Lower lobe of right lung (tissue), 2 donors: ENCODE measurements at regions not wholly inside any gene's neighbourhood (a gene's known extent, or its start where the extent isn't known, plus 50 kb on each side); places are given as distances from the start of the nearest gene placed in this dataset.

Source experiments
- ATAC-seq, 2 donors: fragments of 200-7000 bp; cut with Tn5 transposase; one replicate each; pipeline ENCODE4 v1.9.1; 2020 to 2022; ENCODE audit warnings: mild to moderate bottlenecking in 2 of 2, moderate library complexity in 2 of 2
- DNase-seq: peaks from one replicate; pipeline ENCODE4 v3.0.0-alpha.2; 2020
- H3K27ac ChIP-seq: fragments of 200-600 bp; one replicate; pipeline ENCODE4 v1.8.0; 2022
- H3K27me3 ChIP-seq: fragments of 200-600 bp; one replicate; pipeline ENCODE4 v1.8.0; 2022; ENCODE audit warnings: low read depth
- H3K36me3 ChIP-seq: fragments of 200-600 bp; one replicate; pipeline ENCODE4 v1.8.0; 2022; ENCODE audit warnings: mild to moderate bottlenecking
- H3K4me1 ChIP-seq: fragments of 200-600 bp; one replicate; pipeline ENCODE4 v1.8.0; 2022
- H3K4me3 ChIP-seq: fragments of 200-600 bp; one replicate; pipeline ENCODE4 v1.8.0; 2022; ENCODE audit warnings: mild to moderate bottlenecking
- H3K9me3 ChIP-seq: fragments of 200-600 bp; one replicate; pipeline ENCODE4 v1.8.0; 2022
- CTCF ChIP-seq: fragments of 200-600 bp; IDR thresholded peaks from one replicate; pipeline ENCODE4 v1.8.0; 2022; ENCODE audit warnings: antibody characterized with exemption, mild to moderate bottlenecking
- intact Hi-C: fragments of 100-400 bp; cut with DNase I; formaldehyde crosslinking; loops from one replicate; pipeline ENCODE4 v1.11.0; 2022
- donor health status: DM: no; HTN: yes; CAD: no; lungs with severe emphysema.

- Histone ChIP-seq H3K27me3 (no peaks in the 10 kb centered on the region), H3K9me3 (no peaks in the 10 kb centered on the region), H3K4me3 (no peak overlapping the region), H3K27ac (no peak overlapping the region), H3K36me3 (no peaks in the 10 kb centered on the region), H3K4me1 (no peaks in the 10 kb centered on the region)
- DNase-seq (no peak), ATAC-seq (no peak)
- no peak for TF ChIP-seq CTCF
- intact Hi-C loops, result no loop called here
Observed at GRCh38 chr5:128695791-128696530, 157.9 kb upstream of the FBN2 start.

- no peaks in the 10 kb centered on the region for H3K36me3 ChIP-seq
- H3K9me3 ChIP-seq, result no peaks in the 10 kb centered on the region
- H3K4me3 ChIP-seq, result no peak overlapping the region
- DNase-seq (no peak), ATAC-seq (no peak)
- H3K27me3 ChIP-seq, result no peaks in the 10 kb centered on the region
- intact Hi-C loops, result no loop called here
- no peaks in the 10 kb centered on the region for H3K4me1 ChIP-seq
- no peak overlapping the region for H3K27ac ChIP-seq
- TF ChIP-seq CTCF, result no peak
Observed at GRCh38 chr5:128701301-128701700, 163.3 kb upstream of the FBN2 start.

DNA sequence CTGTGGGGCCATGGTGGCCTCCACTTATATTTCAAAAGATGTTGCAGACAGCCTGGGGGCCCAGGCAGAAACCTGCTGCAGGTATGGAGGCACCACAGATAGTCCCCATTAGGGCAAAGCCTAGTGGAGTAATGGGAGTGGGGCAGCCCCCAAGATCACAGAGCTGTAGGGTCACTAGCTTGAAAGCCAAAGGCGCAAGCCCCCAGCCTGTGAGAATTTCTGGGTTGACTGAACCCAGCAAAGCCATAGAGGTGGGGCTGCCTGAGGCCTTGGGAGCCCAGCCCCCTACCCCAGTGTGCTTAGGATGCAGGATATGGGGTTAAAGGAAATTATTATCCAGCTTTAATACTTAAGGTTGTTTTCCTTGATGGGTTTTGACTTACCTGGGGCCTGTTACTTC is 165.3 kb upstream of the FBN2 start:
- H3K36me3 ChIP-seq, result no peaks in the 10 kb centered on the region
- no peak overlapping the region for H3K4me3 ChIP-seq
- TF ChIP-seq CTCF, result no peak
- no peaks in the 10 kb centered on the region for H3K27me3 ChIP-seq
- H3K4me1 ChIP-seq, result no peaks in the 10 kb centered on the region
- ATAC-seq (no peak), DNase-seq (no peak)
- intact Hi-C loops, result no loop called here
- H3K27ac ChIP-seq, result no peak overlapping the region
- no peaks in the 10 kb centered on the region for H3K9me3 ChIP-seq

DNA sequence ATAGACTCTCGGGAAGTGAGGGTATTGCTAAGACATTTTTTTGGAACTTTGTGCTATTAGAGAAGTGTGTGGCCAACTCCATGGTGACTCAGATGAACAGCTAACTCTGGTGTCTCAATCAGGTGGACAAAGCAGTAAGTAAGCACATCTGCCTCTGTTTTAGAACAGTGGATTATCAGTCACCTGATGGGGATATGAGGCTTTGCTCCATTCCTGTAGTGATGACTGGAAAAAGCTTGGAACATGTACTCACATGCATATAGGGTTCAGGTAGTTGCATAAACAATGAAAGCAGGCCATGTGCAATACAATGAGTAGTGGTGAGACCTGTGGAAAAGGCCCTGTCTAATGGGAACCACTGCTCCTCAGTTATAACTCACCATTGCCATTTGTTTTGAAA is 168.2 kb upstream of the FBN2 start:
- ATAC-seq (no peak), DNase-seq (no peak)
- no peak overlapping the region for H3K27ac ChIP-seq
- no peaks in the 10 kb centered on the region for H3K4me1 ChIP-seq
- no peak for TF ChIP-seq CTCF
- H3K9me3 ChIP-seq, result no peaks in the 10 kb centered on the region
- H3K36me3 ChIP-seq, result no peaks in the 10 kb centered on the region
- intact Hi-C loops, result no loop called here
- H3K4me3 ChIP-seq, result no peak overlapping the region
- no peaks in the 10 kb centered on the region for H3K27me3 ChIP-seq

DNA sequence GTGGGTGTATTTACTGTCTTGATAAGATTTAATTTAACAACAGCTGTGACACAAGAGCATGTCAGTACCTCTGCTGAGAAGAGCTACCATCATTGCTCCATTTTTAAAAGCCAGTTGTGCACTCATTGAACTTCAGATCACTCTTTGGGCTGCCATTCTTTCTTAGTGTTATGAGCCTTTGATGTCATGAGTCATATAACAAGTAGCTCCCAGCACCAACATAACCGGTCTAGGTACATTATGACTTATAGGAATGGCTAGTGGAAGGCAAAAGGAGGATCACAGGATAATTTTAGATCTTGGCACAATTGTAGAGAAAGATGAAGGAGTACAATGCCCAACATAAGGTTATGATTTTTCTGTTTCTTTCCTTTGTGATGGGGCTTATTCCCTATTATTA is 170.8 kb upstream of the FBN2 start:
- intact Hi-C loops, result no loop called here
- Histone ChIP-seq H3K27ac (no peak overlapping the region), H3K27me3 (no peaks in the 10 kb centered on the region), H3K4me1 (no peaks in the 10 kb centered on the region), H3K36me3 (no peaks in the 10 kb centered on the region), H3K4me3 (no peak overlapping the region), H3K9me3 (no peaks in the 10 kb centered on the region)
- DNase-seq (no peak), ATAC-seq (no peak)
- TF ChIP-seq CTCF, result no peak
